ENCODE measurements at regions not wholly inside any gene's neighbourhood (a gene's known extent, or its start where the extent isn't known, plus 50 kb on each side); places are given as distances from the start of the nearest gene placed in this dataset.

DNA sequence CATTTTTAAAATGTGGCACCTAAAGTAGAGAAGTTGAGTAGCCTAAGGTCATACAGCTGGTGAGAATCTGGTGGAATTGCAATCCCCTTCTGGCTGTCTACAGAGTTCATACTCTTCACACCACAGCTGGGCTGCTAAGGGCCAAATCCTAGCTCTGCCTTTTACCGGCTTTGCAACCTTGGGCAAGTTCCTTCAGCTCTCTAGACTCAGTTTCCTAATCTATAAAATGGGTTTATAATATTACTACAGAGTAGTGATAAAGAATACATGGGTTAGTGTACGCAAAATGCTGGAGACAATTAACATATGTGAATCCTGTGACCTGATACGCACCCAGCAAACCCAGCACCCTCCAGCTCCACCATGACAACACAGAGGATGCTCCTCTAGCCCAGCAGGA lies 298.2 kb upstream of the MAF start:
- CTCF ChIA-PET: no interaction called here
- H3K27ac Mint-ChIP-seq: no peak overlapping the region
- ATAC-seq (no peak), DNase-seq (ENCODE audit: low spot score) (no peak)
- H3K4me1 Mint-ChIP-seq: peaks cover 9% of the 10 kb centered on the region
- no peaks in the 10 kb centered on the region for H3K36me3 Mint-ChIP-seq
- H3K4me3 Mint-ChIP-seq: no peak overlapping the region
- H3K27me3 Mint-ChIP-seq (ENCODE audit: low read depth): no peaks in the 10 kb centered on the region
- peaks cover 13% of the 10 kb centered on the region for H3K9me3 Mint-ChIP-seq
- POLR2A ChIA-PET: no interaction called here
- TF ChIP-seq ELF4 (CRISPR knock-in tag; IDR thresholded peaks at IDR 0.05; ENCODE audit: low read depth) (no peak), ATF1 (CRISPR knock-in tag; IDR thresholded peaks at IDR 0.05) (no peak), ETV6 (CRISPR knock-in tag; IDR thresholded peaks at IDR 0.05) (no peak), OVOL2 (CRISPR knock-in tag; IDR thresholded peaks at IDR 0.05; ENCODE audit: borderline replicate concordance) (no peak), KAT7 (CRISPR knock-in tag; IDR thresholded peaks at IDR 0.05; ENCODE audit: borderline replicate concordance) (no peak), NFYB (CRISPR knock-in tag; conservative IDR thresholded peaks at IDR 0.05; ENCODE audit: low read depth) (no peak), GRHL2 (CRISPR knock-in tag; IDR thresholded peaks at IDR 0.05; ENCODE audit: insufficient replicate concordance, severe bottlenecking) (no peak), TCF7 (CRISPR knock-in tag; IDR thresholded peaks at IDR 0.05; ENCODE audit: low read depth) (no peak)
- TF ChIP-seq, protein P1, sequence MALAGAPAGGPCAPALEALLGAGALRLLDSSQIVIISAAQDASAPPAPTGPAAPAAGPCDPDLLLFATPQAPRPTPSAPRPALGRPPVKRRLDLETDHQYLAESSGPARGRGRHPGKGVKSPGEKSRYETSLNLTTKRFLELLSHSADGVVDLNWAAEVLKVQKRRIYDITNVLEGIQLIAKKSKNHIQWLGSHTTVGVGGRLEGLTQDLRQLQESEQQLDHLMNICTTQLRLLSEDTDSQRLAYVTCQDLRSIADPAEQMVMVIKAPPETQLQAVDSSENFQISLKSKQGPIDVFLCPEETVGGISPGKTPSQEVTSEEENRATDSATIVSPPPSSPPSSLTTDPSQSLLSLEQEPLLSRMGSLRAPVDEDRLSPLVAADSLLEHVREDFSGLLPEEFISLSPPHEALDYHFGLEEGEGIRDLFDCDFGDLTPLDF (CRISPR knock-in tag; IDR thresholded peaks at IDR 0.05): no peak
- TF ChIP-seq, protein P2, sequence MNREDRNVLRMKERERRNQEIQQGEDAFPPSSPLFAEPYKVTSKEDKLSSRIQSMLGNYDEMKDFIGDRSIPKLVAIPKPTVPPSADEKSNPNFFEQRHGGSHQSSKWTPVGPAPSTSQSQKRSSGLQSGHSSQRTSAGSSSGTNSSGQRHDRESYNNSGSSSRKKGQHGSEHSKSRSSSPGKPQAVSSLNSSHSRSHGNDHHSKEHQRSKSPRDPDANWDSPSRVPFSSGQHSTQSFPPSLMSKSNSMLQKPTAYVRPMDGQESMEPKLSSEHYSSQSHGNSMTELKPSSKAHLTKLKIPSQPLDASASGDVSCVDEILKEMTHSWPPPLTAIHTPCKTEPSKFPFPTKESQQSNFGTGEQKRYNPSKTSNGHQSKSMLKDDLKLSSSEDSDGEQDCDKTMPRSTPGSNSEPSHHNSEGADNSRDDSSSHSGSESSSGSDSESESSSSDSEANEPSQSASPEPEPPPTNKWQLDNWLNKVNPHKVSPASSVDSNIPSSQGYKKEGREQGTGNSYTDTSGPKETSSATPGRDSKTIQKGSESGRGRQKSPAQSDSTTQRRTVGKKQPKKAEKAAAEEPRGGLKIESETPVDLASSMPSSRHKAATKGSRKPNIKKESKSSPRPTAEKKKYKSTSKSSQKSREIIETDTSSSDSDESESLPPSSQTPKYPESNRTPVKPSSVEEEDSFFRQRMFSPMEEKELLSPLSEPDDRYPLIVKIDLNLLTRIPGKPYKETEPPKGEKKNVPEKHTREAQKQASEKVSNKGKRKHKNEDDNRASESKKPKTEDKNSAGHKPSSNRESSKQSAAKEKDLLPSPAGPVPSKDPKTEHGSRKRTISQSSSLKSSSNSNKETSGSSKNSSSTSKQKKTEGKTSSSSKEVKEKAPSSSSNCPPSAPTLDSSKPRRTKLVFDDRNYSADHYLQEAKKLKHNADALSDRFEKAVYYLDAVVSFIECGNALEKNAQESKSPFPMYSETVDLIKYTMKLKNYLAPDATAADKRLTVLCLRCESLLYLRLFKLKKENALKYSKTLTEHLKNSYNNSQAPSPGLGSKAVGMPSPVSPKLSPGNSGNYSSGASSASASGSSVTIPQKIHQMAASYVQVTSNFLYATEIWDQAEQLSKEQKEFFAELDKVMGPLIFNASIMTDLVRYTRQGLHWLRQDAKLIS (CRISPR knock-in tag; IDR thresholded peaks at IDR 0.05; ENCODE audit: borderline replicate concordance): no peak
- TF ChIP-seq, protein P3, sequence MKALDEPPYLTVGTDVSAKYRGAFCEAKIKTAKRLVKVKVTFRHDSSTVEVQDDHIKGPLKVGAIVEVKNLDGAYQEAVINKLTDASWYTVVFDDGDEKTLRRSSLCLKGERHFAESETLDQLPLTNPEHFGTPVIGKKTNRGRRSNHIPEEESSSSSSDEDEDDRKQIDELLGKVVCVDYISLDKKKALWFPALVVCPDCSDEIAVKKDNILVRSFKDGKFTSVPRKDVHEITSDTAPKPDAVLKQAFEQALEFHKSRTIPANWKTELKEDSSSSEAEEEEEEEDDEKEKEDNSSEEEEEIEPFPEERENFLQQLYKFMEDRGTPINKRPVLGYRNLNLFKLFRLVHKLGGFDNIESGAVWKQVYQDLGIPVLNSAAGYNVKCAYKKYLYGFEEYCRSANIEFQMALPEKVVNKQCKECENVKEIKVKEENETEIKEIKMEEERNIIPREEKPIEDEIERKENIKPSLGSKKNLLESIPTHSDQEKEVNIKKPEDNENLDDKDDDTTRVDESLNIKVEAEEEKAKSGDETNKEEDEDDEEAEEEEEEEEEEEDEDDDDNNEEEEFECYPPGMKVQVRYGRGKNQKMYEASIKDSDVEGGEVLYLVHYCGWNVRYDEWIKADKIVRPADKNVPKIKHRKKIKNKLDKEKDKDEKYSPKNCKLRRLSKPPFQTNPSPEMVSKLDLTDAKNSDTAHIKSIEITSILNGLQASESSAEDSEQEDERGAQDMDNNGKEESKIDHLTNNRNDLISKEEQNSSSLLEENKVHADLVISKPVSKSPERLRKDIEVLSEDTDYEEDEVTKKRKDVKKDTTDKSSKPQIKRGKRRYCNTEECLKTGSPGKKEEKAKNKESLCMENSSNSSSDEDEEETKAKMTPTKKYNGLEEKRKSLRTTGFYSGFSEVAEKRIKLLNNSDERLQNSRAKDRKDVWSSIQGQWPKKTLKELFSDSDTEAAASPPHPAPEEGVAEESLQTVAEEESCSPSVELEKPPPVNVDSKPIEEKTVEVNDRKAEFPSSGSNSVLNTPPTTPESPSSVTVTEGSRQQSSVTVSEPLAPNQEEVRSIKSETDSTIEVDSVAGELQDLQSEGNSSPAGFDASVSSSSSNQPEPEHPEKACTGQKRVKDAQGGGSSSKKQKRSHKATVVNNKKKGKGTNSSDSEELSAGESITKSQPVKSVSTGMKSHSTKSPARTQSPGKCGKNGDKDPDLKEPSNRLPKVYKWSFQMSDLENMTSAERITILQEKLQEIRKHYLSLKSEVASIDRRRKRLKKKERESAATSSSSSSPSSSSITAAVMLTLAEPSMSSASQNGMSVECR (CRISPR knock-in tag; IDR thresholded peaks at IDR 0.05; ENCODE audit: borderline replicate concordance): no peak
- TF ChIP-seq, protein P4, sequence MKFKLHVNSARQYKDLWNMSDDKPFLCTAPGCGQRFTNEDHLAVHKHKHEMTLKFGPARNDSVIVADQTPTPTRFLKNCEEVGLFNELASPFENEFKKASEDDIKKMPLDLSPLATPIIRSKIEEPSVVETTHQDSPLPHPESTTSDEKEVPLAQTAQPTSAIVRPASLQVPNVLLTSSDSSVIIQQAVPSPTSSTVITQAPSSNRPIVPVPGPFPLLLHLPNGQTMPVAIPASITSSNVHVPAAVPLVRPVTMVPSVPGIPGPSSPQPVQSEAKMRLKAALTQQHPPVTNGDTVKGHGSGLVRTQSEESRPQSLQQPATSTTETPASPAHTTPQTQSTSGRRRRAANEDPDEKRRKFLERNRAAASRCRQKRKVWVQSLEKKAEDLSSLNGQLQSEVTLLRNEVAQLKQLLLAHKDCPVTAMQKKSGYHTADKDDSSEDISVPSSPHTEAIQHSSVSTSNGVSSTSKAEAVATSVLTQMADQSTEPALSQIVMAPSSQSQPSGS (CRISPR knock-in tag; IDR thresholded peaks at IDR 0.05; ENCODE audit: borderline replicate concordance, low read depth): no peak
- TF ChIP-seq, protein P5, sequence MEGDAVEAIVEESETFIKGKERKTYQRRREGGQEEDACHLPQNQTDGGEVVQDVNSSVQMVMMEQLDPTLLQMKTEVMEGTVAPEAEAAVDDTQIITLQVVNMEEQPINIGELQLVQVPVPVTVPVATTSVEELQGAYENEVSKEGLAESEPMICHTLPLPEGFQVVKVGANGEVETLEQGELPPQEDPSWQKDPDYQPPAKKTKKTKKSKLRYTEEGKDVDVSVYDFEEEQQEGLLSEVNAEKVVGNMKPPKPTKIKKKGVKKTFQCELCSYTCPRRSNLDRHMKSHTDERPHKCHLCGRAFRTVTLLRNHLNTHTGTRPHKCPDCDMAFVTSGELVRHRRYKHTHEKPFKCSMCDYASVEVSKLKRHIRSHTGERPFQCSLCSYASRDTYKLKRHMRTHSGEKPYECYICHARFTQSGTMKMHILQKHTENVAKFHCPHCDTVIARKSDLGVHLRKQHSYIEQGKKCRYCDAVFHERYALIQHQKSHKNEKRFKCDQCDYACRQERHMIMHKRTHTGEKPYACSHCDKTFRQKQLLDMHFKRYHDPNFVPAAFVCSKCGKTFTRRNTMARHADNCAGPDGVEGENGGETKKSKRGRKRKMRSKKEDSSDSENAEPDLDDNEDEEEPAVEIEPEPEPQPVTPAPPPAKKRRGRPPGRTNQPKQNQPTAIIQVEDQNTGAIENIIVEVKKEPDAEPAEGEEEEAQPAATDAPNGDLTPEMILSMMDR (IDR thresholded peaks at IDR 0.05): no peak
- TF ChIP-seq, protein P6, sequence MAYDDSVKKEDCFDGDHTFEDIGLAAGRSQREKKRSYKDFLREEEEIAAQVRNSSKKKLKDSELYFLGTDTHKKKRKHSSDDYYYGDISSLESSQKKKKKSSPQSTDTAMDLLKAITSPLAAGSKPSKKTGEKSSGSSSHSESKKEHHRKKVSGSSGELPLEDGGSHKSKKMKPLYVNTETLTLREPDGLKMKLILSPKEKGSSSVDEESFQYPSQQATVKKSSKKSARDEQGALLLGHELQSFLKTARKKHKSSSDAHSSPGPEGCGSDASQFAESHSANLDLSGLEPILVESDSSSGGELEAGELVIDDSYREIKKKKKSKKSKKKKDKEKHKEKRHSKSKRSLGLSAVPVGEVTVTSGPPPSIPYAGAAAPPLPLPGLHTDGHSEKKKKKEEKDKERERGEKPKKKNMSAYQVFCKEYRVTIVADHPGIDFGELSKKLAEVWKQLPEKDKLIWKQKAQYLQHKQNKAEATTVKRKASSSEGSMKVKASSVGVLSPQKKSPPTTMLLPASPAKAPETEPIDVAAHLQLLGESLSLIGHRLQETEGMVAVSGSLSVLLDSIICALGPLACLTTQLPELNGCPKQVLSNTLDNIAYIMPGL (CRISPR knock-in tag; IDR thresholded peaks at IDR 0.05): no peak
- TF ChIP-seq, protein P7, sequence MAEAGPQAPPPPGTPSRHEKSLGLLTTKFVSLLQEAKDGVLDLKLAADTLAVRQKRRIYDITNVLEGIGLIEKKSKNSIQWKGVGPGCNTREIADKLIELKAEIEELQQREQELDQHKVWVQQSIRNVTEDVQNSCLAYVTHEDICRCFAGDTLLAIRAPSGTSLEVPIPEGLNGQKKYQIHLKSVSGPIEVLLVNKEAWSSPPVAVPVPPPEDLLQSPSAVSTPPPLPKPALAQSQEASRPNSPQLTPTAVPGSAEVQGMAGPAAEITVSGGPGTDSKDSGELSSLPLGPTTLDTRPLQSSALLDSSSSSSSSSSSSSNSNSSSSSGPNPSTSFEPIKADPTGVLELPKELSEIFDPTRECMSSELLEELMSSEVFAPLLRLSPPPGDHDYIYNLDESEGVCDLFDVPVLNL (CRISPR knock-in tag; IDR thresholded peaks at IDR 0.05; ENCODE audit: borderline replicate concordance, low read depth): no peak
- TF ChIP-seq, protein P8, sequence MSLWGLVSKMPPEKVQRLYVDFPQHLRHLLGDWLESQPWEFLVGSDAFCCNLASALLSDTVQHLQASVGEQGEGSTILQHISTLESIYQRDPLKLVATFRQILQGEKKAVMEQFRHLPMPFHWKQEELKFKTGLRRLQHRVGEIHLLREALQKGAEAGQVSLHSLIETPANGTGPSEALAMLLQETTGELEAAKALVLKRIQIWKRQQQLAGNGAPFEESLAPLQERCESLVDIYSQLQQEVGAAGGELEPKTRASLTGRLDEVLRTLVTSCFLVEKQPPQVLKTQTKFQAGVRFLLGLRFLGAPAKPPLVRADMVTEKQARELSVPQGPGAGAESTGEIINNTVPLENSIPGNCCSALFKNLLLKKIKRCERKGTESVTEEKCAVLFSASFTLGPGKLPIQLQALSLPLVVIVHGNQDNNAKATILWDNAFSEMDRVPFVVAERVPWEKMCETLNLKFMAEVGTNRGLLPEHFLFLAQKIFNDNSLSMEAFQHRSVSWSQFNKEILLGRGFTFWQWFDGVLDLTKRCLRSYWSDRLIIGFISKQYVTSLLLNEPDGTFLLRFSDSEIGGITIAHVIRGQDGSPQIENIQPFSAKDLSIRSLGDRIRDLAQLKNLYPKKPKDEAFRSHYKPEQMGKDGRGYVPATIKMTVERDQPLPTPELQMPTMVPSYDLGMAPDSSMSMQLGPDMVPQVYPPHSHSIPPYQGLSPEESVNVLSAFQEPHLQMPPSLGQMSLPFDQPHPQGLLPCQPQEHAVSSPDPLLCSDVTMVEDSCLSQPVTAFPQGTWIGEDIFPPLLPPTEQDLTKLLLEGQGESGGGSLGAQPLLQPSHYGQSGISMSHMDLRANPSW (CRISPR knock-in tag; conservative IDR thresholded peaks at IDR 0.05; ENCODE audit: low read depth): no peak

Measured in WTC11 (cell line).